ENCODE measurements at regions not wholly inside any gene's neighbourhood (a gene's known extent, or its start where the extent isn't known, plus 50 kb on each side); places are given as distances from the start of the nearest gene placed in this dataset.
A peak's percentile ranks its signal among the peaks of the same experiment; 100 is the strongest.

DNA sequence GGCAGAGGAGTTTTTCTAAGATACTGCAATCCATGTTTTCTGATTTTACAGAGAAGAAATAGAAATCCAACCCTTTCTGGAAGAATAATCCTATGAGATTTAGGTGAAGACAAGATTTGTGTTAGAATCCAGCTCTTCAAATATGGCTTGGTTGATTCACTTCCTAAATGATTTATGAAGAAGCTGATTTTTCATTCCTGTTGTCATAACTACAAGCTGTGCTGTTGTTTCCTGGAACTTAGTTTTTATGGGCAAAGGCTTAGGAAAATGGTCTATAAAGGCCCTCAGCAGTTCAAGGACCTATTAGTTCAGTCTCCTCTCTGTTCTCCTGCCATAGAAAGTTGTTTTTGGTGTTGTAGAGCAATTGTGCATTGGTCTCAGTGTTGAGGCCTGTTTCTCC is 174.2 kb upstream of the FAM20A start:
- H3K9ac ChIP-seq (ENCODE audit: low read length), result no peak overlapping the region
- no peak for DNase-seq
- H3K18ac ChIP-seq (ENCODE audit: low read length), result no peak overlapping the region
- H2AFZ ChIP-seq (ENCODE audit: insufficient read depth, low read length, poor library complexity), result no peak overlapping the region
- no peak overlapping the region for H2BK12ac ChIP-seq (ENCODE audit: low read length)
- H2BK5ac ChIP-seq (ENCODE audit: low read depth, low read length, poor library complexity), result no peak overlapping the region
- no peak overlapping the region for H4K8ac ChIP-seq (ENCODE audit: low read depth, low read length)
- H4K91ac ChIP-seq (ENCODE audit: low read depth, low read length), result no peak overlapping the region
- no peaks in the 10 kb centered on the region for H3K79me1 ChIP-seq (ENCODE audit: low read length)
- H3K36me3 ChIP-seq (ENCODE audit: control insufficient read depth in 1 of 2, insufficient read depth in 2 of 2, low read length in 2 of 2), result no peaks in the 10 kb centered on the region
- no peak overlapping the region for H3K4ac ChIP-seq (ENCODE audit: low read depth, low read length)
- no peak overlapping the region for H3K14ac ChIP-seq (ENCODE audit: low read length)
- H3K4me3 ChIP-seq (ENCODE audit: low read depth, low read length), result no peak overlapping the region
- no peak overlapping the region for H3K4me2 ChIP-seq (ENCODE audit: low read length)
- H3K23ac ChIP-seq (ENCODE audit: low read length), result no peak overlapping the region
- H3K27ac ChIP-seq (ENCODE audit: low read depth, low read length), result no peak overlapping the region
- H3K4me1 ChIP-seq (ENCODE audit: control insufficient read depth in 1 of 2, insufficient read depth in 2 of 2, low read length in 2 of 2), result no peaks in the 10 kb centered on the region
- no peaks in the 10 kb centered on the region for H3K9me3 ChIP-seq (ENCODE audit: insufficient read depth, low read depth, low read length)
- no peaks in the 10 kb centered on the region for H3K79me2 ChIP-seq (ENCODE audit: control insufficient read depth, insufficient read depth, low read length, poor library complexity)
- H2BK120ac ChIP-seq (ENCODE audit: insufficient read depth, low read length, poor library complexity), result no peak overlapping the region
- H2AK5ac ChIP-seq (ENCODE audit: low read length), result no peak overlapping the region
- no peaks in the 10 kb centered on the region for H3K27me3 ChIP-seq (ENCODE audit: insufficient read depth, low read length)
- no peak overlapping the region for H4K12ac ChIP-seq (ENCODE audit: low read depth, low read length)

DNA sequence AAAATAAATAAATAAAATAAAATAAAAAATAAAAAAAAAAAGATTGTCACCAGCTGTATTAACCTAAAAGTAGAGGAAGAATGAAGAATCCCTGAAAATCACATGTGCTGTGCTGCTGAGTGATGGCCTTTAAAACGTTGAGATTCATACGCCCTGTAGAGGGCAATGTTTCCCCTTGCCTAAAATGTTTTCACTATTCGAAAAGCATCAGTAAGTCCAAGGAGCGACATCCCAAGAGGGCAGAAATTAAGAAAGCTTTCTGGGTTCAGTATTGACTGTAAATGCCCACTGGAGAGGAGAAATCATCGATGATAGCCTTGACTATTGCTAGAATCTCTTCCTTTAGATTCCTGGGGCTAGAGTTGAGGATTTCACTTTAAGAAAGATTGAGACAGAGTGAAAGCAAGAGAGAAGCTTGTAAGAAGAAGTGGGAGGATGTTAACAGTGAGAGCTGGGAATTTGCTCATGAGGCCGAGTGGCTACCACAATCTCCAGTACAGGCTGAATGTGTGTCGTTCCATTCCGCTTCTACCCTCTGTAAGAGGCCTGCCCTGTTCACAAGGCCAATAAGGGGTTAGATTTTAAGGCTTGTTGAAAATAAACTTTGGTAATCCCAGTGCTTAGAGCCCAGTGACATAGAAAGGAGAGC is 170.8 kb upstream of the FAM20A start:
- Histone ChIP-seq H2BK120ac (ENCODE audit: insufficient read depth, low read length, poor library complexity) (no peak overlapping the region), H3K4me3 (ENCODE audit: low read depth, low read length) (no peak overlapping the region), H4K8ac (ENCODE audit: low read depth, low read length) (no peak overlapping the region), H4K12ac (ENCODE audit: low read depth, low read length) (no peak overlapping the region), H3K4ac (ENCODE audit: low read depth, low read length) (no peak overlapping the region), H2BK12ac (ENCODE audit: low read length) (no peak overlapping the region), H3K23ac (ENCODE audit: low read length) (no peak overlapping the region), H3K4me1 (ENCODE audit: control insufficient read depth in 1 of 2, insufficient read depth in 2 of 2, low read length in 2 of 2) (no peaks in the 10 kb centered on the region), H3K9me3 (ENCODE audit: insufficient read depth, low read depth, low read length) (no peaks in the 10 kb centered on the region), H3K14ac (ENCODE audit: low read length) (no peak overlapping the region), H3K27me3 (ENCODE audit: insufficient read depth, low read length) (no peaks in the 10 kb centered on the region), H2AK5ac (ENCODE audit: low read length) (no peak overlapping the region), H2BK5ac (ENCODE audit: low read depth, low read length, poor library complexity) (no peak overlapping the region), H4K91ac (ENCODE audit: low read depth, low read length) (no peak overlapping the region), H3K36me3 (ENCODE audit: control insufficient read depth in 1 of 2, insufficient read depth in 2 of 2, low read length in 2 of 2) (no peaks in the 10 kb centered on the region), H3K9ac (ENCODE audit: low read length) (no peak overlapping the region), H3K4me2 (ENCODE audit: low read length) (no peak overlapping the region), H3K79me1 (ENCODE audit: low read length) (no peaks in the 10 kb centered on the region), H3K27ac (ENCODE audit: low read depth, low read length) (no peak overlapping the region), H2AFZ (ENCODE audit: insufficient read depth, low read length, poor library complexity) (no peak overlapping the region), H3K79me2 (ENCODE audit: control insufficient read depth, insufficient read depth, low read length, poor library complexity) (no peaks in the 10 kb centered on the region), H3K18ac (ENCODE audit: low read length) (no peak overlapping the region)
- DNase-seq, result peak in 1 of 2 donors; percentile 74
- no CpG with 5 or more reads among the region's 8 CpGs for WGBS (ENCODE audit: extremely low coverage, insufficient coverage, insufficient read length)

DNA sequence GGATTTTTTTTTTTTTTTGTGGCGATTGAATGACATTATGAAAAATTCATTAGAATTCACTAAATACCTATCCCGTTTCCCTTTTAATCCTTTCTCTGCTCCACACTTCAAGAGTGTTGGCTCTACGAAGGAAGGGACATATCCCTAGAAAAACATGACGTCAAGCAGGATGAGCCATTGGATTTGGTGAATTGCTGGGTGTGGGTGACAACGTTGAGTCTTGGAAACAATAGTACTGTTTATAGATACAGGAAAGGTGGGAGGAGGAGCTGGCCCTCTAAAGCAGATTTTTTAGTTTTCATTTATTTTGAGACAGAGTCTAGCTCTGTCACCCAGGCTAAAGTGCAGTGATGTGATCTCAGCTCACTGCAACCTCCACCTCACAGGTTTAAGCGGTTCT is 167.6 kb upstream of the FAM20A start:
- Histone ChIP-seq H4K8ac (ENCODE audit: low read depth, low read length) (no peak overlapping the region), H4K12ac (ENCODE audit: low read depth, low read length) (no peak overlapping the region), H3K9ac (ENCODE audit: low read length) (no peak overlapping the region), H3K27me3 (ENCODE audit: insufficient read depth, low read length) (no peaks in the 10 kb centered on the region), H3K36me3 (ENCODE audit: control insufficient read depth in 1 of 2, insufficient read depth in 2 of 2, low read length in 2 of 2) (no peaks in the 10 kb centered on the region), H3K4me1 (ENCODE audit: control insufficient read depth in 1 of 2, insufficient read depth in 2 of 2, low read length in 2 of 2) (no peaks in the 10 kb centered on the region), H2BK5ac (ENCODE audit: low read depth, low read length, poor library complexity) (no peak overlapping the region), H3K14ac (ENCODE audit: low read length) (no peak overlapping the region), H3K18ac (ENCODE audit: low read length) (no peak overlapping the region), H4K91ac (ENCODE audit: low read depth, low read length) (no peak overlapping the region), H3K79me1 (ENCODE audit: low read length) (no peaks in the 10 kb centered on the region), H2BK120ac (ENCODE audit: insufficient read depth, low read length, poor library complexity) (no peak overlapping the region), H3K4me3 (ENCODE audit: low read depth, low read length) (no peak overlapping the region), H2BK12ac (ENCODE audit: low read length) (no peak overlapping the region), H3K9me3 (ENCODE audit: insufficient read depth, low read depth, low read length) (no peaks in the 10 kb centered on the region), H3K79me2 (ENCODE audit: control insufficient read depth, insufficient read depth, low read length, poor library complexity) (no peaks in the 10 kb centered on the region), H3K23ac (ENCODE audit: low read length) (no peak overlapping the region), H2AFZ (ENCODE audit: insufficient read depth, low read length, poor library complexity) (no peak overlapping the region), H3K4ac (ENCODE audit: low read depth, low read length) (no peak overlapping the region), H2AK5ac (ENCODE audit: low read length) (no peak overlapping the region), H3K27ac (ENCODE audit: low read depth, low read length) (no peak overlapping the region), H3K4me2 (ENCODE audit: low read length) (no peak overlapping the region)
- DNase-seq, result no peak
- no CpG with 5 or more reads among the region's 6 CpGs for WGBS (ENCODE audit: extremely low coverage, insufficient coverage, insufficient read length)

DNA sequence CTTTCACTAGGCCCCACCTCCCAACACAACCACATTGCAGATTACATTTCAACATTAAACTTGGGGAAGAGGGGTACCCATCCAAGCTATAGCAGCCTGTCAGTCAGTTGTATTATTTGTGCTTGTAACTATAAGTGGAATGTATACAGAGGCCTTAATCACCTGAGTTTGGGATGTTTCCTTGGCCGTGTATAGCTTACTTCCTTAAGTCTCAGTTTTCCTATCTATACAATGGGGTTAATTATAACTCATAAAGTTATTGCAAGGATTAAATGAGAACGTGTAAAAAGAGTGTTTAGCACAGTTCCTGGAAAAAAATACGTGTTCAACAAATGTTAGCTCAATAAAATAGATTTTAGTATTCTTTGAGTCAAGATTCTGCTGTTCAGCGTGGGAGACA is 165.5 kb upstream of the FAM20A start:
- Histone ChIP-seq H3K4me1 (ENCODE audit: control insufficient read depth in 1 of 2, insufficient read depth in 2 of 2, low read length in 2 of 2) (no peaks in the 10 kb centered on the region), H3K23ac (ENCODE audit: low read length) (no peak overlapping the region), H3K4ac (ENCODE audit: low read depth, low read length) (no peak overlapping the region), H3K27me3 (ENCODE audit: insufficient read depth, low read length) (no peaks in the 10 kb centered on the region), H2BK5ac (ENCODE audit: low read depth, low read length, poor library complexity) (no peak overlapping the region), H2AK5ac (ENCODE audit: low read length) (no peak overlapping the region), H3K79me2 (ENCODE audit: control insufficient read depth, insufficient read depth, low read length, poor library complexity) (no peaks in the 10 kb centered on the region), H4K8ac (ENCODE audit: low read depth, low read length) (no peak overlapping the region), H3K9ac (ENCODE audit: low read length) (no peak overlapping the region), H3K27ac (ENCODE audit: low read depth, low read length) (no peak overlapping the region), H3K36me3 (ENCODE audit: control insufficient read depth in 1 of 2, insufficient read depth in 2 of 2, low read length in 2 of 2) (no peaks in the 10 kb centered on the region), H2BK12ac (ENCODE audit: low read length) (no peak overlapping the region), H3K4me3 (ENCODE audit: low read depth, low read length) (no peak overlapping the region), H3K4me2 (ENCODE audit: low read length) (no peak overlapping the region), H2AFZ (ENCODE audit: insufficient read depth, low read length, poor library complexity) (no peak overlapping the region), H3K9me3 (ENCODE audit: insufficient read depth, low read depth, low read length) (no peaks in the 10 kb centered on the region), H3K79me1 (ENCODE audit: low read length) (no peaks in the 10 kb centered on the region), H4K91ac (ENCODE audit: low read depth, low read length) (no peak overlapping the region), H4K12ac (ENCODE audit: low read depth, low read length) (no peak overlapping the region), H3K14ac (ENCODE audit: low read length) (no peak overlapping the region), H2BK120ac (ENCODE audit: insufficient read depth, low read length, poor library complexity) (no peak overlapping the region), H3K18ac (ENCODE audit: low read length) (no peak overlapping the region)
- DNase-seq, result no peak
- no CpG with 5 or more reads among the region's 4 CpGs for WGBS (ENCODE audit: extremely low coverage, insufficient coverage, insufficient read length)
